Liver (tissue), 8 donors: ENCODE measurements at regions not wholly inside any gene's neighbourhood (a gene's known extent, or its start where the extent isn't known, plus 50 kb on each side); places are given as distances from the start of the nearest gene placed in this dataset.

ENCODE experiments used
- DNase-seq: peaks from one replicate; pipeline ENCODE4 v3.0.0-alpha.2; 2017; ENCODE audit warnings: low spot score
- H3K27ac ChIP-seq, 2 donors: one replicate each; pipeline ENCODE4 v1.7.0; 2013; ENCODE audit warnings: inconsistent platforms in 2 of 2, low read length in 2 of 2, control low read depth in 1 of 2, low read depth in 1 of 2, mild to moderate bottlenecking in 1 of 2
- H3K27me3 ChIP-seq, 4 donors: one replicate each; pipeline versions ENCODE4 v1.6.1 to v1.7.0; 2013; ENCODE audit warnings: low read length in 3 of 4, inconsistent platforms in 1 of 4, mild to moderate bottlenecking in 1 of 4, moderate library complexity in 1 of 4; ENCODE audit not compliant: control insufficient read depth in 4 of 4, insufficient read depth in 4 of 4
- H3K36me3 ChIP-seq, 4 donors: one replicate each; pipeline versions ENCODE4 v1.6.1 to v1.7.0; 2013; ENCODE audit warnings: low read length in 3 of 4, mild to moderate bottlenecking in 3 of 4, low read depth in 1 of 4, moderate library complexity in 1 of 4; ENCODE audit not compliant: control insufficient read depth in 4 of 4, insufficient read depth in 3 of 4
- H3K4me1 ChIP-seq, 4 donors: one replicate each; pipeline versions ENCODE4 v1.6.1 to v1.7.0; 2013; ENCODE audit warnings: low read length in 3 of 4, mild to moderate bottlenecking in 3 of 4, moderate library complexity in 1 of 4; ENCODE audit not compliant: control insufficient read depth in 4 of 4, insufficient read depth in 4 of 4
- H3K4me3 ChIP-seq, 3 donors: one replicate each; pipeline versions ENCODE4 v1.6.1 to v1.7.0; 2013; ENCODE audit warnings: low read length in 3 of 3, control low read depth in 1 of 3, low read depth in 1 of 3, mild to moderate bottlenecking in 1 of 3
- H3K9ac ChIP-seq, 2 donors: one replicate each; pipeline ENCODE4 v1.7.0; 2013; ENCODE audit warnings: low read length in 2 of 2, mild to moderate bottlenecking in 2 of 2, moderate library complexity in 2 of 2, control low read depth in 1 of 2, low read depth in 1 of 2
- H3K9me3 ChIP-seq, 4 donors: one replicate each; pipeline versions ENCODE4 v1.6.1 to v1.7.0; 2013; ENCODE audit warnings: low read length in 3 of 4; ENCODE audit not compliant: control insufficient read depth in 4 of 4
- EGR1 ChIP-seq, 2 donors: IDR thresholded peaks; 2 replicates each; pipeline ENCODE4 v1.6.1; 2016 to 2018; ENCODE audit warnings: antibody characterized with exemption in 2 of 2, low read depth in 2 of 2
- FOXA1 ChIP-seq: IDR thresholded peaks from 2 replicates; pipeline ENCODE4 v1.6.1; 2016; ENCODE audit warnings: antibody characterized with exemption
- FOXA2 ChIP-seq: IDR thresholded peaks from 2 replicates; pipeline ENCODE4 v1.6.1; 2016; ENCODE audit warnings: antibody characterized with exemption
- GABPA ChIP-seq, 2 donors: IDR thresholded peaks in 1 of 2; conservative IDR thresholded peaks in 1 of 2; 2 replicates each; pipeline ENCODE4 v1.6.1; 2016; ENCODE audit warnings: antibody characterized with exemption in 2 of 2, mild to moderate bottlenecking in 1 of 2, moderate library complexity in 1 of 2
- HNF4A ChIP-seq, 2 donors: conservative IDR thresholded peaks; 2 replicates each; pipeline ENCODE4 v1.6.1; 2016; ENCODE audit warnings: antibody characterized with exemption in 2 of 2, mild to moderate bottlenecking in 2 of 2
- JUND ChIP-seq, 2 donors: IDR thresholded peaks; 2 replicates each; pipeline ENCODE4 v1.6.1; 2016; ENCODE audit warnings: antibody characterized with exemption in 2 of 2
- NR2F2 ChIP-seq: IDR thresholded peaks from 2 replicates; pipeline ENCODE4 v1.6.1; 2016; ENCODE audit warnings: antibody characterized with exemption
- RAD21 ChIP-seq, 2 donors: IDR thresholded peaks; 2 replicates each; pipeline ENCODE4 v1.6.1; 2016; ENCODE audit warnings: antibody characterized with exemption in 2 of 2, mild to moderate bottlenecking in 2 of 2
- RXRA ChIP-seq, 2 donors: IDR thresholded peaks; 2 replicates each; pipeline ENCODE4 v1.6.1; 2017 to 2018; ENCODE audit warnings: antibody characterized with exemption in 2 of 2, mild to moderate bottlenecking in 1 of 2
- SP1 ChIP-seq: IDR thresholded peaks from 2 replicates; pipeline ENCODE4 v1.6.1; 2018; ENCODE audit warnings: antibody characterized with exemption, mild to moderate bottlenecking
- TAF1 ChIP-seq: conservative IDR thresholded peaks from 2 replicates; pipeline ENCODE4 v1.6.1; 2016; ENCODE audit warnings: antibody characterized with exemption, mild to moderate bottlenecking
- YY1 ChIP-seq: IDR thresholded peaks from 2 replicates; pipeline ENCODE4 v1.6.1; 2016; ENCODE audit warnings: antibody characterized with exemption, mild to moderate bottlenecking
- WGBS: extraction: QIAGEN DNeasy Blood & Tissue Kit; methylation state at CpG from one replicate; pipeline ENCODE4 v1.1.7; 2013; 5-methylcytosine and 5-hydroxymethylcytosine counted together
- TF ChIP-seq, protein P1 (sequence below): IDR thresholded peaks from 2 replicates; pipeline ENCODE4 v1.6.1; 2016; ENCODE audit warnings: antibody characterized with exemption
- TF ChIP-seq, protein P2 (sequence below): fragments of 150-350 bp; IDR thresholded peaks from 2 replicates; pipeline ENCODE4 v1.5.1; 2017; ENCODE audit warnings: improper control_type of control experiment, low read depth, low read length; ENCODE audit not compliant: missing input control
- TF ChIP-seq, protein P3 (sequence below): IDR thresholded peaks from 2 replicates; pipeline ENCODE4 v1.6.1; 2016; ENCODE audit warnings: antibody characterized with exemption, mild to moderate bottlenecking
- TF ChIP-seq, protein P4 (sequence below): IDR thresholded peaks from 2 replicates; pipeline ENCODE4 v1.6.1; 2016; ENCODE audit warnings: antibody characterized with exemption
- TF ChIP-seq, protein P5 (sequence below): IDR thresholded peaks from 2 replicates; pipeline ENCODE4 v1.6.1; 2016; ENCODE audit warnings: antibody characterized with exemption
- donor health status: healthy.
- donor health status: healthy.
- donor health status: healthy.
- donor health status: healthy.
- donor health status: healthy.

DNA sequence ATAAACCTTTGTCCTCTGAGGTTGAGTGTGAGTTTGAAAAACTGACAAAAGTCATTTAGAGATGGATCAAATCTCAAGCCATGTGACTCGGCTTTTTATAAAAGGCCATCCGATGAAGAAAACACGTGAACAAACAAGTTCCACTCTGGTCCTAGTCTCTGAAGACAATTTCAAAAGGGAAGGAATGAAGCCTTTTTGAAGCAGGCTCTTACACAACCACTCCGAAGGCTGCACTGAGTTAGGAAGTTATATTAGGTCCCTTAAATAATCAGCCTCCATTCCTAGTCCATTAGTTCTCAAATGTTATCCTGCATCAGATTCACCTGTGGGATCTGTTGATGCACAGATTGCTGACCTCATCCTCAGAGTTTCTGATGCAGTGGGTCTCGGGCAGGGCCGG lies 166.6 kb upstream of the HMHB1 start:
- H3K36me3 ChIP-seq: no peaks in the 10 kb centered on the region
- no peak for TF ChIP-seq JUND (IDR thresholded peaks at IDR 0.05)
- TF ChIP-seq FOXA2: no peak
- no peak for TF ChIP-seq NR2F2
- no peak for TF ChIP-seq EGR1 (IDR thresholded peaks at IDR 0.05; ENCODE audit: low read depth in 2 of 2)
- no peak for TF ChIP-seq RAD21 (IDR thresholded peaks at IDR 0.05)
- TF ChIP-seq HNF4A (conservative IDR thresholded peaks at IDR 0.05): no peak
- TF ChIP-seq, protein P1, sequence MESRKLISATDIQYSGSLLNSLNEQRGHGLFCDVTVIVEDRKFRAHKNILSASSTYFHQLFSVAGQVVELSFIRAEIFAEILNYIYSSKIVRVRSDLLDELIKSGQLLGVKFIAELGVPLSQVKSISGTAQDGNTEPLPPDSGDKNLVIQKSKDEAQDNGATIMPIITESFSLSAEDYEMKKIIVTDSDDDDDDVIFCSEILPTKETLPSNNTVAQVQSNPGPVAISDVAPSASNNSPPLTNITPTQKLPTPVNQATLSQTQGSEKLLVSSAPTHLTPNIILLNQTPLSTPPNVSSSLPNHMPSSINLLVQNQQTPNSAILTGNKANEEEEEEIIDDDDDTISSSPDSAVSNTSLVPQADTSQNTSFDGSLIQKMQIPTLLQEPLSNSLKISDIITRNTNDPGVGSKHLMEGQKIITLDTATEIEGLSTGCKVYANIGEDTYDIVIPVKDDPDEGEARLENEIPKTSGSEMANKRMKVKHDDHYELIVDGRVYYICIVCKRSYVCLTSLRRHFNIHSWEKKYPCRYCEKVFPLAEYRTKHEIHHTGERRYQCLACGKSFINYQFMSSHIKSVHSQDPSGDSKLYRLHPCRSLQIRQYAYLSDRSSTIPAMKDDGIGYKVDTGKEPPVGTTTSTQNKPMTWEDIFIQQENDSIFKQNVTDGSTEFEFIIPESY: no peak
- TF ChIP-seq RXRA (IDR thresholded peaks at IDR 0.05): no peak
- TF ChIP-seq, protein P2, sequence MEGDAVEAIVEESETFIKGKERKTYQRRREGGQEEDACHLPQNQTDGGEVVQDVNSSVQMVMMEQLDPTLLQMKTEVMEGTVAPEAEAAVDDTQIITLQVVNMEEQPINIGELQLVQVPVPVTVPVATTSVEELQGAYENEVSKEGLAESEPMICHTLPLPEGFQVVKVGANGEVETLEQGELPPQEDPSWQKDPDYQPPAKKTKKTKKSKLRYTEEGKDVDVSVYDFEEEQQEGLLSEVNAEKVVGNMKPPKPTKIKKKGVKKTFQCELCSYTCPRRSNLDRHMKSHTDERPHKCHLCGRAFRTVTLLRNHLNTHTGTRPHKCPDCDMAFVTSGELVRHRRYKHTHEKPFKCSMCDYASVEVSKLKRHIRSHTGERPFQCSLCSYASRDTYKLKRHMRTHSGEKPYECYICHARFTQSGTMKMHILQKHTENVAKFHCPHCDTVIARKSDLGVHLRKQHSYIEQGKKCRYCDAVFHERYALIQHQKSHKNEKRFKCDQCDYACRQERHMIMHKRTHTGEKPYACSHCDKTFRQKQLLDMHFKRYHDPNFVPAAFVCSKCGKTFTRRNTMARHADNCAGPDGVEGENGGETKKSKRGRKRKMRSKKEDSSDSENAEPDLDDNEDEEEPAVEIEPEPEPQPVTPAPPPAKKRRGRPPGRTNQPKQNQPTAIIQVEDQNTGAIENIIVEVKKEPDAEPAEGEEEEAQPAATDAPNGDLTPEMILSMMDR: no peak
- no peak for TF ChIP-seq TAF1
- no peak for TF ChIP-seq SP1
- H3K4me3 ChIP-seq: no peak overlapping the region
- no peaks in the 10 kb centered on the region for H3K9me3 ChIP-seq
- WGBS: 93% methylated on average over 6 of the region's 6 CpGs
- DNase-seq: no peak
- no peaks in the 10 kb centered on the region for H3K27me3 ChIP-seq
- H3K9ac ChIP-seq: no peak overlapping the region
- H3K27ac ChIP-seq: no peak overlapping the region
- H3K4me1 ChIP-seq: no peaks in the 10 kb centered on the region

DNA sequence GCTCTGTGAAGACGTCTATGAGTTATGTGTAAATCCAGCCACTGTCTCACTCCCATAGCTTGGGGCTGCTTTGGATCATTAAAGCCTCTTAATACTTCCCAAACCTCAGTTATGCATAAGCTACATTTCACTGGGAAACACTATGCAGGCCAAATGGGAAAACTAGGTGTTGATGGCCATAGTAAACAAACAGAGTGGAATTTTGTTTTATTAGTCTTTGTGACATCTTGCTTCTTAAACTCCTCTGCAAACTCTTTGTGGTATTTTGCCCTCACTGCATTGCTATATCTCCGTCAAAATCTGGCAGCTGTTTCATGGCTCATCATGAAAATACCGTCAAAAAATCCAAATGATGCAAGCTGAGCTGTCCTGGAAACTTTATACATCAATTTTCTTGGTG lies 167.2 kb upstream of the HMHB1 start:
- Histone ChIP-seq H3K9me3 (no peaks in the 10 kb centered on the region), H3K27me3 (no peaks in the 10 kb centered on the region), H3K9ac (no peak overlapping the region), H3K36me3 (no peaks in the 10 kb centered on the region), H3K4me3 (no peak overlapping the region), H3K4me1 (no peaks in the 10 kb centered on the region), H3K27ac (no peak overlapping the region)
- TF ChIP-seq, protein P3, sequence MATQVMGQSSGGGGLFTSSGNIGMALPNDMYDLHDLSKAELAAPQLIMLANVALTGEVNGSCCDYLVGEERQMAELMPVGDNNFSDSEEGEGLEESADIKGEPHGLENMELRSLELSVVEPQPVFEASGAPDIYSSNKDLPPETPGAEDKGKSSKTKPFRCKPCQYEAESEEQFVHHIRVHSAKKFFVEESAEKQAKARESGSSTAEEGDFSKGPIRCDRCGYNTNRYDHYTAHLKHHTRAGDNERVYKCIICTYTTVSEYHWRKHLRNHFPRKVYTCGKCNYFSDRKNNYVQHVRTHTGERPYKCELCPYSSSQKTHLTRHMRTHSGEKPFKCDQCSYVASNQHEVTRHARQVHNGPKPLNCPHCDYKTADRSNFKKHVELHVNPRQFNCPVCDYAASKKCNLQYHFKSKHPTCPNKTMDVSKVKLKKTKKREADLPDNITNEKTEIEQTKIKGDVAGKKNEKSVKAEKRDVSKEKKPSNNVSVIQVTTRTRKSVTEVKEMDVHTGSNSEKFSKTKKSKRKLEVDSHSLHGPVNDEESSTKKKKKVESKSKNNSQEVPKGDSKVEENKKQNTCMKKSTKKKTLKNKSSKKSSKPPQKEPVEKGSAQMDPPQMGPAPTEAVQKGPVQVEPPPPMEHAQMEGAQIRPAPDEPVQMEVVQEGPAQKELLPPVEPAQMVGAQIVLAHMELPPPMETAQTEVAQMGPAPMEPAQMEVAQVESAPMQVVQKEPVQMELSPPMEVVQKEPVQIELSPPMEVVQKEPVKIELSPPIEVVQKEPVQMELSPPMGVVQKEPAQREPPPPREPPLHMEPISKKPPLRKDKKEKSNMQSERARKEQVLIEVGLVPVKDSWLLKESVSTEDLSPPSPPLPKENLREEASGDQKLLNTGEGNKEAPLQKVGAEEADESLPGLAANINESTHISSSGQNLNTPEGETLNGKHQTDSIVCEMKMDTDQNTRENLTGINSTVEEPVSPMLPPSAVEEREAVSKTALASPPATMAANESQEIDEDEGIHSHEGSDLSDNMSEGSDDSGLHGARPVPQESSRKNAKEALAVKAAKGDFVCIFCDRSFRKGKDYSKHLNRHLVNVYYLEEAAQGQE: no peak
- TF ChIP-seq HNF4A (conservative IDR thresholded peaks at IDR 0.05) (no peak), JUND (IDR thresholded peaks at IDR 0.05) (no peak), TAF1 (no peak), GABPA (IDR thresholded peaks at IDR 0.05 in 1 of 2, conservative IDR thresholded peaks at IDR 0.05 in 1 of 2) (no peak), FOXA1 (no peak), YY1 (no peak), RXRA (IDR thresholded peaks at IDR 0.05) (no peak), FOXA2 (no peak), SP1 (no peak), EGR1 (IDR thresholded peaks at IDR 0.05; ENCODE audit: low read depth in 2 of 2) (no peak), NR2F2 (no peak), RAD21 (IDR thresholded peaks at IDR 0.05) (no peak)
- TF ChIP-seq, protein P2: no peak
- TF ChIP-seq, protein P4, sequence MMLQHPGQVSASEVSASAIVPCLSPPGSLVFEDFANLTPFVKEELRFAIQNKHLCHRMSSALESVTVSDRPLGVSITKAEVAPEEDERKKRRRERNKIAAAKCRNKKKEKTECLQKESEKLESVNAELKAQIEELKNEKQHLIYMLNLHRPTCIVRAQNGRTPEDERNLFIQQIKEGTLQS: no peak
- TF ChIP-seq, protein P1: no peak
- TF ChIP-seq, protein P5, sequence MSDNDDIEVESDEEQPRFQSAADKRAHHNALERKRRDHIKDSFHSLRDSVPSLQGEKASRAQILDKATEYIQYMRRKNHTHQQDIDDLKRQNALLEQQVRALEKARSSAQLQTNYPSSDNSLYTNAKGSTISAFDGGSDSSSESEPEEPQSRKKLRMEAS: no peak
- 84% methylated on average over 3 of the region's 3 CpGs for WGBS
- no peak for DNase-seq
